GM12892 (cell line): ENCODE measurements at regions not wholly inside any gene's neighbourhood (a gene's known extent, or its start where the extent isn't known, plus 50 kb on each side); places are given as distances from the start of the nearest gene placed in this dataset.

Experiments
- POLR2AphosphoS5 ChIP-seq: IDR thresholded peaks from 2 replicates; pipeline ENCODE4 v1.6.1; 2011; ENCODE audit warnings: low read depth, low read length, control low read depth
- TAF1 ChIP-seq: IDR thresholded peaks from 2 replicates; pipeline ENCODE4 v1.6.1; 2011; ENCODE audit warnings: low read depth, mild to moderate bottlenecking, control low read depth, low read length, borderline replicate concordance

- TF ChIP-seq POLR2AphosphoS5 (no peak), TAF1 (no peak)
Measured at GRCh38 chr5:136890431-136891148, 525.2 kb upstream of the TRPC7 start.
